WTC11 (cell line): ENCODE measurements at regions not wholly inside any gene's neighbourhood (a gene's known extent, or its start where the extent isn't known, plus 50 kb on each side); places are given as distances from the start of the nearest gene placed in this dataset.

Experiments used
- AFF4 ChIP-seq: sonication (generic); formaldehyde crosslinking; IDR thresholded peaks from 2 replicates; pipeline ENCODE4 v1.8.1; 2023; ENCODE audit warnings: mild to moderate bottlenecking, missing genetic modification reagents, borderline replicate concordance
- CBFB ChIP-seq: sonication (generic); formaldehyde crosslinking; IDR thresholded peaks from 2 replicates; pipeline ENCODE4 v1.8.1; 2022; ENCODE audit warnings: mild to moderate bottlenecking, low read depth, missing genetic modification reagents
- CTCF ChIP-seq: fragments of 200-600 bp; IDR thresholded peaks from 2 replicates; pipeline ENCODE4 v1.8.0; 2022; ENCODE audit warnings: antibody characterized with exemption
- E2F4 ChIP-seq: sonication (generic); formaldehyde crosslinking; IDR thresholded peaks from 2 replicates; pipeline ENCODE4 v1.8.1; 2022; ENCODE audit warnings: low read depth, mild to moderate bottlenecking, moderate library complexity, missing genetic modification reagents, borderline replicate concordance
- ESRRA ChIP-seq: sonication (generic); formaldehyde crosslinking; IDR thresholded peaks from 2 replicates; pipeline ENCODE4 v1.8.1; 2022; ENCODE audit warnings: mild to moderate bottlenecking, missing genetic modification reagents, borderline replicate concordance
- GTF2I ChIP-seq: fragments of 250-450 bp; sonication (Bioruptor Pico); conservative IDR thresholded peaks from 2 replicates; pipeline ENCODE4 v1.4.0; 2021; ENCODE audit warnings: mild to moderate bottlenecking
- MAX ChIP-seq: sonication (generic); formaldehyde crosslinking; IDR thresholded peaks from 2 replicates; pipeline ENCODE4 v1.8.0; 2022; ENCODE audit warnings: mild to moderate bottlenecking, missing genetic modification reagents
- SP1 ChIP-seq: sonication (generic); formaldehyde crosslinking; conservative IDR thresholded peaks from 2 replicates; pipeline ENCODE4 v1.8.1; 2022; ENCODE audit warnings: missing genetic modification reagents
- TEAD4 ChIP-seq: sonication (generic); formaldehyde crosslinking; IDR thresholded peaks from 2 replicates; pipeline ENCODE4 v1.8.0; 2022; ENCODE audit warnings: mild to moderate bottlenecking, missing genetic modification reagents
- USF1 ChIP-seq: sonication (generic); formaldehyde crosslinking; IDR thresholded peaks from 2 replicates; pipeline ENCODE4 v1.8.0; 2022; ENCODE audit warnings: mild to moderate bottlenecking, missing genetic modification reagents
- ZNF281 ChIP-seq: sonication (generic); formaldehyde crosslinking; IDR thresholded peaks from 2 replicates; pipeline ENCODE4 v1.8.0; 2023; ENCODE audit warnings: mild to moderate bottlenecking, missing genetic modification reagents

GRCh38 chr2:196568506-196568905 is 71.0 kb upstream of the CCDC150 start:
- TF ChIP-seq ZNF281 (CRISPR knock-in tag) (no peak), CTCF (no peak), AFF4 (CRISPR knock-in tag) (no peak), ESRRA (CRISPR knock-in tag) (no peak), E2F4 (CRISPR knock-in tag) (no peak), SP1 (no peak), USF1 (no peak), MAX (CRISPR knock-in tag) (no peak), CBFB (CRISPR knock-in tag) (no peak), TEAD4 (CRISPR knock-in tag) (no peak), GTF2I (CRISPR knock-in tag) (no peak)
